Activated CD4-positive, alpha-beta T cell treated with anti-CD3 and anti-CD28 coated beads for 36 hours (primary cell): ENCODE measurements at regions not wholly inside any gene's neighbourhood (a gene's known extent, or its start where the extent isn't known, plus 50 kb on each side); places are given as distances from the start of the nearest gene placed in this dataset.

Experiments used
- ATAC-seq: fragments of 200-7000 bp; cut with Tn5 transposase; one replicate; pipeline ENCODE4 v1.10.0; 2021; ENCODE audit warnings: mild to moderate bottlenecking, moderate library complexity
- CTCF ChIA-PET: fragments of 350-600 bp; sonication (Branson Sonifier 250); formaldehyde crosslinking; loops from one replicate; lab custom pipeline; 2021; ENCODE audit warnings: antibody characterized with exemption; lab: Charles Lee
- POLR2A ChIA-PET: fragments of 350-600 bp; sonication (Branson Sonifier 250); formaldehyde crosslinking; loops from one replicate; lab custom pipeline; 2021; ENCODE audit warnings: antibody characterized with exemption, inconsistent platforms; lab: Charles Lee
- DNase-seq: peaks from one replicate; pipeline ENCODE4 v3.0.0-alpha.2; 2020
- H3K27ac Mint-ChIP-seq: one replicate; pipeline ENCODE4 v1.8.0; 2021; ENCODE audit warnings: mixed read lengths
- H3K27me3 Mint-ChIP-seq: one replicate; pipeline ENCODE4 v1.8.0; 2021; ENCODE audit warnings: mixed read lengths
- H3K36me3 Mint-ChIP-seq: one replicate; pipeline ENCODE4 v1.8.0; 2021; ENCODE audit warnings: low read depth, mixed read lengths
- H3K4me1 Mint-ChIP-seq: one replicate; pipeline ENCODE4 v1.8.0; 2021; ENCODE audit warnings: mixed read lengths
- H3K4me3 Mint-ChIP-seq: one replicate; pipeline ENCODE4 v1.8.0; 2021; ENCODE audit warnings: mild to moderate bottlenecking, moderate library complexity, mixed read lengths
- H3K9me3 Mint-ChIP-seq: one replicate; pipeline ENCODE4 v1.8.0; 2021; ENCODE audit warnings: low read depth, mixed read lengths
- intact Hi-C, 2 experiments: fragments of 100-400 bp; cut with DNase I in 1 of 2; cut with micrococcal nuclease in 1 of 2; formaldehyde crosslinking; loops; one replicate each; pipeline versions ENCODE4 v1.14.2 to v1.15.1; 2022 to 2024; cut with DNase I, micrococcal nuclease

DNA sequence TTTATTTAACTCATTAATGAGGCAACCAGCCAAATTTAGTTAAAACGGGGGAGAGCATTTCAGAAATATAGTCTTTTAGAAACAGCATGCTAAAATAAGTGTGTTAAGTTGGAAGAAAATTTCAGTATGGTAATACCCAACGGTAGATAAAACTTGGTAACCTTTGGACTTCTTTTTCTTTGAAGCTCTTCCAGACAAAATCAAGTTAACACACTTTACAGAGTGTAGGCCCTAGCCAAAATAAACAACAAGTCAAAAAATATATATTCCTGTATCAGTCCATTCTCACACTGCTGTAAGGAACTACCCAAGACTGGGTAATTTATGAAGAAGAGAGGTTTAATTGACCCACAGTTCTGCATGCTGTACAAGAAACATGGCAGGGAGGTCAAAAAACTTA is 279.6 kb downstream of the HIVEP2 start:
- H3K4me1 Mint-ChIP-seq = peaks cover 15% of the 10 kb centered on the region
- peaks cover 17% of the 10 kb centered on the region for H3K9me3 Mint-ChIP-seq
- H3K27me3 Mint-ChIP-seq = no peaks in the 10 kb centered on the region
- intact Hi-C loops = no loop called here
- ATAC-seq (no peak), DNase-seq (no peak)
- no peak overlapping the region for H3K4me3 Mint-ChIP-seq
- ChIA-PET POLR2A (no interaction called here), CTCF (interaction anchor here (0.5 to 1.2 kb wide), 2 partner anchors 191 to 326 kb away, joined by 3 to 6 read pairs; no protein-coding TSS in a partner anchor)
- no peaks in the 10 kb centered on the region for H3K36me3 Mint-ChIP-seq
- no peak overlapping the region for H3K27ac Mint-ChIP-seq

DNA sequence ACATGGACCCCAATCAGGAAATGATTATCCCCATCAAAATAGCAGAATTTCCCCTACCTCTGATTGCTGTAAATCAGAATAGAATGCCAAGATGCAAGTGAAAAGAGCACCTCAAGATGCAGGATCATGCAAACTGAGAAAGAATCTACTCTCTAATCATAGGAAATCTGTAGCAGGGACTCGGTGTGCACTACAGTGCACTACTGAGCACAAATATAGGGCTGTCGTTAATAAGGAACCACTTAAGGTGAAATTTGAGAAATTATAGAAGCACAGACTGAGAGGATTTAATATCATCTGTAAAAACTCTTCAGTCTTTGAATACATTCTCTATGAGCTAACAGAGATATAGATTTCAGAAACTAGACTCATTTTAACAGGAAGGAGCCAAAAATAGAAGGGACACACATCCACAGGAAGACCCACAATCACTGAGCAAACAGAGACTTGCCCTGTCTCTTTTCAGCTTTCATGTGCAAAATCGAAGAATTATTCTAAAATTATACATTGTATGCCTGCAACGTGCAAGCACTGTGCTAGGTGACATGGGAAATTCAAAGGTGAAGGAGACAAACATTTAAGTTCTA is 278.3 kb downstream of the HIVEP2 start:
- ChIA-PET POLR2A (no interaction called here), CTCF (interaction anchor here (0.7 to 1.2 kb wide), 3 partner anchors 10 to 192 kb away, joined by 3 to 6 read pairs (median 3); no protein-coding TSS in a partner anchor)
- H3K36me3 Mint-ChIP-seq = no peaks in the 10 kb centered on the region
- peaks cover 15% of the 10 kb centered on the region for H3K4me1 Mint-ChIP-seq
- H3K27ac Mint-ChIP-seq = peak overlapping the region; percentile 17
- no peak for ATAC-seq
- intact Hi-C loops = no loop called here
- no peak for DNase-seq
- no peaks in the 10 kb centered on the region for H3K27me3 Mint-ChIP-seq
- H3K4me3 Mint-ChIP-seq = no peak overlapping the region
- peaks cover 19% of the 10 kb centered on the region for H3K9me3 Mint-ChIP-seq

- Mint-ChIP-seq H3K4me1 (peaks cover 15% of the 10 kb centered on the region), H3K27ac (no peak overlapping the region), H3K9me3 (peaks cover 10% of the 10 kb centered on the region), H3K4me3 (no peak overlapping the region), H3K36me3 (no peaks in the 10 kb centered on the region), H3K27me3 (no peaks in the 10 kb centered on the region)
- DNase-seq = no peak
- intact Hi-C loops = no loop called here
- CTCF ChIA-PET = no interaction called here
- POLR2A ChIA-PET = no interaction called here
- no peak for ATAC-seq
These were observed 275.3 kb downstream of the HIVEP2 start for GRCh38 chr6:142669471-142670351.

DNA sequence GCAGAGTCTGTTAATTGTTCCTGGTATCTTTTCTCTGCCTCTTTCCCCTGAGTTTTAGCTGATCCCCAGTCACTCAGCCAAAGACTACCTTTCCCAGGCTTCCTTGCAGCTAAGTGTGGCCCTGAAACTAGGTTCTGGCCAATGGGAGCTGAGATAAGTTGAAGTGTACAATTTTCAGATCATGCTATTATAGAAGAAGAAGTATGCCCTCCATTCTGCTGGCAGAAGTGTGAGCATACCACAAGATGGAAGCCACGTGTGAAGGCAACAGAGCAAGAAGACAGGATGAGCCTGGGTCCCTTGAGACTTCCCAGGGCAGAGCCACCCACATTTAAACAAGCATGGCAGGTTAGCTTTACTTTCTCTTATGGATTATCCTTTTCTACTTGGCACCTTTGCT is 273.2 kb downstream of the HIVEP2 start:
- POLR2A ChIA-PET = no interaction called here
- H3K4me3 Mint-ChIP-seq = no peak overlapping the region

DNA sequence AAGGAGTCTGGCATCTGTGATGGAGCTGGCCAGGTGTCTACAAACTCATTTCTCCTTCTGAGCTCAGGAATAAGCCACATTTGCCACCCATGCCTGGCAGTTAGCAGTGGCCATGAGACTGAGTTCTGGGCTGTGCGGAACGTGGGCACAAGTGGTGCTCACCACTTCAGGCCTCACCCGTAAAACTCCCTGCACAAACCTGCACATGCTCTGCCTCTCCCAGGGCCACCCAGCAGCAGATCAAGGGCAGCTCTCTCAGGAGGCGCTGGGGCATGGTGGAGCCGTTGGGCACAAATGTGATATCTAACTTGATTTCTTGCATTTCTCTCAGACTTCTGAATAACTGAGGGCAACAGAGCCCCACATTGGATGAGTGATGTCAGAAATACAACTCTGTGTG is 269.5 kb downstream of the HIVEP2 start:
- no peak overlapping the region for H3K27ac Mint-ChIP-seq
- no peak overlapping the region for H3K4me3 Mint-ChIP-seq
- H3K4me1 Mint-ChIP-seq = peaks cover 8% of the 10 kb centered on the region
- ATAC-seq (no peak), DNase-seq (no peak)
- intact Hi-C loops = loop anchor here in 1 of 2 experiments (5.0 kb wide), 1 partner anchor 203 kb away; no protein-coding TSS in a partner anchor
- H3K27me3 Mint-ChIP-seq = no peaks in the 10 kb centered on the region
- POLR2A ChIA-PET = no interaction called here
- CTCF ChIA-PET = interaction anchor here (1.7 kb wide), 1 partner anchor 11 kb away, joined by 3 read pairs; no protein-coding TSS in a partner anchor
- no peaks in the 10 kb centered on the region for H3K36me3 Mint-ChIP-seq
- peaks cover 4% of the 10 kb centered on the region for H3K9me3 Mint-ChIP-seq

More for the DNA sequence above, 273.2 kb downstream of the HIVEP2 start:
- ATAC-seq (no peak), DNase-seq (no peak)
- intact Hi-C loops = no loop called here
- CTCF ChIA-PET = interaction anchor here (1.0 kb wide), 1 partner anchor 21 kb away, joined by 3 read pairs; no protein-coding TSS in a partner anchor
- H3K36me3 Mint-ChIP-seq = no peaks in the 10 kb centered on the region
- H3K9me3 Mint-ChIP-seq = peaks cover 6% of the 10 kb centered on the region
- no peak overlapping the region for H3K27ac Mint-ChIP-seq
- H3K27me3 Mint-ChIP-seq = no peaks in the 10 kb centered on the region
- H3K4me1 Mint-ChIP-seq = peaks cover 9% of the 10 kb centered on the region

DNA sequence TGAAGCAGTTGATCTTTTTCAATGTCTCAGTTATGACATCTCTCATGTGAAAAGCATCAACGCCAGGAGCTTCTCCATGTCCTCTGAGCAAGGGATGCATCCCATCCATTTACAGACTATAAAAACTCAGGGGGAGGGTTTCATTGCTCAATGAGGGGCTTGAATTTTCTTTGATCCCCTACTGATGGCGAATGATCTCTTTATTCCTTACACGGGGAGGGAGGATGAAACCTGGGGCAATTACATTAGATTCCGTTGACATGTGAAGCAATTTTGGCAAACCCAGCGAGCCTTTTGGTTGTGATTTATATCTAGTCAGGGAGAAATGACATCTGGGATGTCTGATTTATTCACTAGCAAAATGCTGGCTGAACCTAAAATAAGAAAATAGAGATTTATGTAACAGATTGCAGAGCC is 268.9 kb downstream of the HIVEP2 start:
- no peak overlapping the region for H3K27ac Mint-ChIP-seq
- ChIA-PET POLR2A (no interaction called here), CTCF (interaction anchor here (1.7 kb wide), 1 partner anchor 10 kb away, joined by 3 read pairs; no protein-coding TSS in a partner anchor)
- H3K9me3 Mint-ChIP-seq = peaks cover 4% of the 10 kb centered on the region
- DNase-seq (no peak), ATAC-seq (no peak)
- H3K27me3 Mint-ChIP-seq = no peaks in the 10 kb centered on the region
- intact Hi-C loops = loop anchor here in 1 of 2 experiments (5.0 kb wide), 1 partner anchor 204 kb away; no protein-coding TSS in a partner anchor
- no peaks in the 10 kb centered on the region for H3K36me3 Mint-ChIP-seq
- H3K4me3 Mint-ChIP-seq = no peak overlapping the region
- peaks cover 8% of the 10 kb centered on the region for H3K4me1 Mint-ChIP-seq

GRCh38 chr6:142676647-142677192 is 268.3 kb downstream of the HIVEP2 start:
- no peak for DNase-seq
- no peak for ATAC-seq

DNA sequence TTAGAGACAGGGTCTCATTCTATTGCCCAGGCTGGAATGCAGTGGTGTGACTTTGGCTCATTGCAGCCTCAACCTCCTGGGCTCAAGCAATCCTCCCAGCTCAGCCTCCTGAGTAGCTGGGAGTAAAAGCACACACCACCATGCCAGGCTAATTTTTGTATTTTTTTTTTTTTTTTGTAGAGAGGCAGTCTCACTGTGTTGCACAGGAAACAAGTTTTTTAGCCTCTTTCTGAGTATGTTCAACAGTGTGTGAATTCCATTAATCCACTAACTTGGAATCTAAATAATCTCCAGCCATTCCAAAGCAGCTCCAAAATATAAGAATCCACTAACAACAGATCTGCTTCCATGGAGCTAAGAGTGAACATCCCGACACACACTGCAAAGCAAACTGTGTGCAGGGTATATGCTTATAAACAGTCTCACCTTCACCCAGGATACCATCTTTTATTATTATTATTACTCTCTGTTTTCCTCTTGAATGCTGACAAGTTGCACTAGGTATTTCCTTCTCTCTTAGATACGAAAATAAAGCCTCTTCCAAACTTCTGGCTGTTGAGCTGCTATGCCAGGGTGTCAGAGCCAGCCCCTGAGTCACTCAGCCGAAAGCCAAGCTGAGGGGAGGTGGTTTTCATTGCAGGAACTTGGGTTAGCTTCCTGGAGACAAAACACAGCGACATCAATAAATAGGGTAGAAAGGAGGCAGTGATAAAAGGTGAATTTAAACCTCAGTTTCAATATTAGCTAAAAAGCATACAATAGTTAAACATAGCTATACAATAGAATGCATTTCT is 264.9 kb downstream of the HIVEP2 start:
- ATAC-seq (peak; percentile 83), DNase-seq (peak; percentile 61)
- Mint-ChIP-seq H3K4me1 (peaks cover 18% of the 10 kb centered on the region), H3K4me3 (no peak overlapping the region), H3K27me3 (no peaks in the 10 kb centered on the region), H3K27ac (no peak overlapping the region), H3K36me3 (no peaks in the 10 kb centered on the region), H3K9me3 (no peaks in the 10 kb centered on the region)
- intact Hi-C loops = loop anchor here in 1 of 2 experiments (5.0 kb wide), 1 partner anchor 208 kb away; no protein-coding TSS in a partner anchor
- ChIA-PET POLR2A (no interaction called here), CTCF (interaction anchor here (0.6 to 1.6 kb wide), 5 partner anchors 13 to 833 kb away, joined by 3 to 10 read pairs (median 4); no protein-coding TSS in a partner anchor)

More at GRCh38 chr6:142676647-142677192, 268.3 kb downstream of the HIVEP2 start:
- intact Hi-C loops = loop anchor here in 1 of 2 experiments (5.0 kb wide), 1 partner anchor 204 kb away; no protein-coding TSS in a partner anchor
- Mint-ChIP-seq H3K4me1 (peaks cover 10% of the 10 kb centered on the region), H3K4me3 (no peak overlapping the region), H3K36me3 (no peaks in the 10 kb centered on the region), H3K9me3 (peaks cover 2% of the 10 kb centered on the region), H3K27ac (no peak overlapping the region), H3K27me3 (no peaks in the 10 kb centered on the region)
- CTCF ChIA-PET = interaction anchor here (0.6 to 1.7 kb wide), 3 partner anchors 129 to 319 kb away, joined by 3 to 5 read pairs (median 5); no protein-coding TSS in a partner anchor
- POLR2A ChIA-PET = no interaction called here

- Mint-ChIP-seq H3K4me3 (no peak overlapping the region), H3K27me3 (no peaks in the 10 kb centered on the region), H3K4me1 (peaks cover 28% of the 10 kb centered on the region), H3K36me3 (no peaks in the 10 kb centered on the region), H3K9me3 (no peaks in the 10 kb centered on the region), H3K27ac (no peak overlapping the region)
- intact Hi-C loops = no loop called here
- ATAC-seq (no peak), DNase-seq (no peak)
- ChIA-PET POLR2A (no interaction called here), CTCF (interaction anchor here (0.5 to 1.6 kb wide), 4 partner anchors 12 to 508 kb away, joined by 3 to 10 read pairs (median 6); no protein-coding TSS in a partner anchor)
These were observed 263.9 kb downstream of the HIVEP2 start for GRCh38 chr6:142681099-142681498.

DNA sequence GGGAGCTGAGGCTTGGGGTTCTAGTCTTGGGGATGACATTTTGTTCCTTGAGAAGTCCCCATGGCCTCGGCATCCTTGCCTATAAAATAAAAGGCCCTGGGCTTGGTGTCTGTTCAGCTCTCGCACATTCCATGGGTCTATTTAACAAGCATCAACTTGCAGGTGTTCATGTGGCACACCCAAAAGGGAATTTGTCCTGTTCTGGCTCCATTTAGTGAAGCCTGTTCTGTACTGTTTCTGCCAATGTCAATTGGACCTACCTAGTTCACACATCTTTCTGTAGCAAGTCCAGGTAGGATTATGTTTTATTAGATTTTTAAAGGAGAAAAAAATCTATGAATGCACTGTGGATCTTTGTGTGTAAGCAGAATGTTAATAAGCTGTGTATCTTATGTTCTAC is 262.0 kb downstream of the HIVEP2 start:
- no peak for ATAC-seq
- Mint-ChIP-seq H3K4me1 (peaks cover 39% of the 10 kb centered on the region), H3K9me3 (no peaks in the 10 kb centered on the region)

More for the DNA sequence above, 262.0 kb downstream of the HIVEP2 start:
- CTCF ChIA-PET = interaction anchor here (1.6 kb wide), 1 partner anchor 10 kb away, joined by 11 read pairs; no protein-coding TSS in a partner anchor
- POLR2A ChIA-PET = interaction anchor here (0.6 kb wide), 1 partner anchor 174 kb away, joined by 12 read pairs; no protein-coding TSS in a partner anchor
- intact Hi-C loops = no loop called here
- H3K27ac Mint-ChIP-seq = no peak overlapping the region
- H3K27me3 Mint-ChIP-seq = no peaks in the 10 kb centered on the region
- DNase-seq = no peak
- no peaks in the 10 kb centered on the region for H3K36me3 Mint-ChIP-seq
- H3K4me3 Mint-ChIP-seq = no peak overlapping the region
